CD4-positive, alpha-beta T cell treated with Interleukin-17A for 4 hours (primary cell): ENCODE measurements at regions not wholly inside any gene's neighbourhood (a gene's known extent, or its start where the extent isn't known, plus 50 kb on each side); places are given as distances from the start of the nearest gene placed in this dataset.

Experiments
- DNase-seq: peaks from one replicate; pipeline ENCODE4 v3.0.0-alpha.2; 2020; ENCODE audit warnings: mixed read lengths

DNA sequence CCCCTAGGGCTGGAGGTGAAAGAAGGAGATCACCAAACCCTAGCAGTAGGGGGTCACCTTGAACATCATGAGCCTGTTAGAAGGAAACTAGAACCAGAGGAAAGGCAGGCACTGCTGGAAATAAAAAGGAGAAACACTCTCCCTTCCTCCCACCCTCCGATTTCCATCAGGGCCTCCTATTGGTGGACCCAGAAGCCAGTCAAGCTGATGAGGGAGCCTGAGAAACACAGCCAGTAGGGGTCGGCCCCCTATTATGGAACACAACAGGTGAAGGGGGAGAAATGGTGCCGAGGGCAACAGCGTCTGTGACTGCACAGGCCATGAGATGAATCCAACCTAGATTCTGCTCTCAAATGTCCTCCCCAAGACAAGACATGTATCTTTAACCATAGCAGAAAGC is 156.1 kb upstream of the LRFN2 start:
- no peak for DNase-seq

DNA sequence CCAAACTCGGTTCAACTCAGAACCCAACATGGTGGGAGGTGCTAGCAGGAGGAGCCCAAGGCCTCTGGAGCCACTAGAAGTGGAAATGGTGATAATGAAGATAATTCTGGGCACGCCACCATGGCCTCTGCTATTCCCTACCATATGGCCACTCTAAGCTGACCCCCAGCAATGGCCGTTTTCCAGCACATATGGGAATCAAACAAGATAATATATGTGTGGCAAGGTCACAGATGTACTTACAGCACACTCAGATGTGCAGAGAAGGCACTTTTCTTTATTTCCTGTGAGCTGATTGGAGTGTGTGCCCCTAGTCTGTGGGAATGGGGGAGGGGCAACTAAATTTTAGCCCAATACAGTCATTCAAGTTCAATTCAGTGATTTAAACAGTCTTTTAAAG is 153.4 kb upstream of the LRFN2 start:
- DNase-seq: no peak

- DNase-seq: no peak
Observed at GRCh38 chr6:40738551-40739193, 151.5 kb upstream of the LRFN2 start.

DNA sequence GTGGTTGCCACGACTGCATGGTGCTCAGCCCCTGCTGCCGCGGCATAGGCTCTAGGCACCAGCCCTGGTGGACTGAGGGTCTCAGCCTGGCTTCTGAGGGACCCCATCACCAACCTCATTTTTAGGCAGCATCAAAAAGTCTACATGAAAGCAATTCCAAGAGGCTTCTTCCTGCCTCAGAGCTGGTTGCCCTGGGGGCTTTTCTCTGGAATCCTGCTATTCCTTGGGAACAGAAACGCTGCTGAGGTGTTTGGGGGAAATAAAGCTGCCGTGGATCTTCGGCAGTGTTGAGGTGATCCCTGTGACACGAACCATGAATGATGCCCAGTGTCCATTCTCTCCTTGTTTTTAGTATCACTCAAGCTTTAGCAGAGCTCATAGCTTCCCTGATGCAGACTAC is 148.4 kb upstream of the LRFN2 start:
- DNase-seq: no peak

DNA sequence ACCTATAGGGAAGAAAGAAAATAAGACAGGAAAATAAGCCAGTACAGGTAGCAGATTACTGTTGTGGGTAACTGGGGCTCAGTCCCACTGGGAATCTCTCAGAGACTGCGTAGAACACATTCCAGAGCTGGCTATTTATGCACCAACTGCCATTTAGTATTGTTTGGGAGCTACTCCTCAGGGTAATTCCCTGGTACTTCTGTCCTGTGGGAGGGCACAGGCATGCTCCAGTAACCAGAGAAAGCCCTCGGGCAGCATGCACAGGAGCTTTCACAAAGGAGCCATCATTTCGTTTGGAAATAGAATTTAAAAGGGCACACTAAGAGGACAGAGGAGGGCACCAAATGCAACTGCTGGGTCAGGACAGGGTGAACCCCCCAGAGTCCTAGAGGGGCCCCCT is 148.0 kb upstream of the LRFN2 start:
- DNase-seq: no peak

- DNase-seq: no peak
Observed at GRCh38 chr6:40734607-40735006, 147.4 kb upstream of the LRFN2 start.

DNA sequence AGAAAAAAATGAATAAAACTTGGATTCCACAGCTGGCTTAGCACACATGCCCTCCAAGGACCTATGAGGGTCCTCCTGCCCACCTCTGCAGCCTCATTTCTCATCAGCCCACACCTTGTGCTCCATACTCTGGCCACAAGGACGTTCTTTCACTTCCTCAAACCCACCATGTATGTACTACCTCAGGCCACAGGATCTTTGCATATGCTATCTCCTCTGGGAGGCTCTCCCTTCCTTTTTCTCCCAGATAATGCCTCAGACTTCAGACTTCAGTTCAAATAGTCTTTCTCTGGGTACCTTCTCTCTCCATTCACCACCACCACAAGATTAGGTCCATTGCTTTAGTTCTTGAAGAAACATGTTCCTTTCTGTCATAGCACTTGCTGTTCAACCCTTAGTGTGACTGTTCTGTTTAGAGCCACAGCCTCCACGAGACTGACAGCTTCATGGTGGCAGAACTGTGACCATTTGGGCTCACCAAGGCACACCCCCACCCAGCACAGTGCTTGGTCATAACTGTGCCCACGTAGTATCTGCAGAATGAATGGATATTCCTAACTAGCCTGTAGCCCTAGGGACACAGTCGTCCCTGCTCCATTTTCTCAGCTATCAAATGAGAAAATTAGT is 146.7 kb upstream of the LRFN2 start:
- DNase-seq: no peak

- no peak for DNase-seq
Observed at GRCh38 chr6:40733290-40733689, 146.1 kb upstream of the LRFN2 start.

- no peak for DNase-seq
Observed at GRCh38 chr6:40732878-40733277, 145.7 kb upstream of the LRFN2 start.

- DNase-seq: no peak
Observed at GRCh38 chr6:40728643-40729042, 141.5 kb upstream of the LRFN2 start.

DNA sequence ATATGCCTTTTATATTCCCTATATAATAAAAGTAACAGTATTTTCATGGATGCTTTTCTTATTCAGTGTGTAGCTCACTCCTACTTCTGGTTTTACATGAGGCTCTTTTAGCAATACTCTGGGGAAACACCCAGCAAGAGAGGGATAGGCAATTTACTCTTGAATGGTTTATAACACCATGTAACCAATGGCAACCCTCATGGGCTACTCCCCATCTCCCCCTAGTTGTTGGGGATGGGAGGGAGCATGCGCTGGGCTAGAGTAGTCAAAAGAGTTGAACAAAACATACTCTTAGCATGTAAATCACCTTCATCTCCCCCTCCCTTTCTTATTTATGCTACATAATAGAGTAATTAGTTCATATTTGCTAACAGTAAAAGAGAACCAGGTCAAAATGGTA is 140.1 kb upstream of the LRFN2 start:
- DNase-seq: no peak

DNA sequence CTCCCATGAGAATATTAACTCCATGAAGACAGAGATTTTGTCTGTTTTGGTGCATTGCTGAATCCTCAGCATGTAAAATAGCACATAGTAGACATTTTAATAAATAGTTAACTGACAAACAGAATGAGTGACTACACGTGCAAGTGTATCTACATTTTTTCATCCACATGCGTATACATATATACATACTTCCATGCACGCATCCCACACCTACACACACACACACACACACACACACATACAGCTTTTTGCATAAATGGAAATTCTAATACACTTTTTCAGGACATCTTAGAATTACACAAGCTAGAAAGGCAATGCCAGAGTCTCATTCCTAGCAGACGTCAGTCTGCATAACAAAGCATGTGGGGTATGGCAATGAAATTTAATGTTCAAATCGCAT is 139.7 kb upstream of the LRFN2 start:
- DNase-seq: no peak

GRCh38 chr6:40725390-40725789 is 138.2 kb upstream of the LRFN2 start:
- no peak for DNase-seq

DNA sequence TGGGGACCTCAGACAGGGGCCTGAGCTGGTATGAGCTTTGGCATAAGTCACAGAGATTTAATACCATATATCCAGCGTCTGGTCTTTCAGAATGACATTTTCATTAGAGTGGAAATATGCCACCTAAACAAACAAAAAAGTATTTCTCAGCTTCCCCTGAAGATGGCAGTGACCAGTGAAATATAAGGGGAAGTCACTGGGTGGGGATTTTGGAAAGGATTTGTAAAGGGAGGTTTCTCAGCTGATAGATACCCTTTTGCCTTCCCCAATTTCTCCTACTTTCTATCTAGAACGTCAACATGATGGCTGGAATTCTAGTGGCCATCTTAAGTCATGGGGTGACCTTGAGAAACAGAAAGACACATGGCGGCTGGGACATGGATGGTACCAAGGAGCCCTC is 137.7 kb upstream of the LRFN2 start:
- no peak for DNase-seq

DNA sequence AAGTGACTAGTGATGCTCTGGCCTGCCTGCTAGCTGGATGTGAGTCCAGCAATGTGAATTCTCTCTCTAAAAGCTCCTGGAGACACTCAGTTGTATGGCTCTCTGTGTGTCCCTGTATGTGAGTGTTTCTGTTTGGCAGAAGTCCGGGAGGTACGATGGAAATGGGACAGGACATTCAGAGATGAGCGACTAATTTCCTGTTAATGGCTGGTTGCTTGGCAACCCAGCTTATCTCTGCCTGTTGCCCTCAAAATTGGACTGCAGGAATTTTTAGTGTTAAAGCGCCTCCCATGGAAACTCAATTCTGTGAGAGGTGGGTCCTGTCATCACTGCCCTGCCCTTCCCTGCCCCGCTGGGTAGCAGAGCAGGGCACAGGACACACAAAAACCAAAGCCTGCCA is 136.8 kb upstream of the LRFN2 start:
- no peak for DNase-seq

GRCh38 chr6:40722553-40723258 is 135.5 kb upstream of the LRFN2 start:
- DNase-seq: no peak

DNA sequence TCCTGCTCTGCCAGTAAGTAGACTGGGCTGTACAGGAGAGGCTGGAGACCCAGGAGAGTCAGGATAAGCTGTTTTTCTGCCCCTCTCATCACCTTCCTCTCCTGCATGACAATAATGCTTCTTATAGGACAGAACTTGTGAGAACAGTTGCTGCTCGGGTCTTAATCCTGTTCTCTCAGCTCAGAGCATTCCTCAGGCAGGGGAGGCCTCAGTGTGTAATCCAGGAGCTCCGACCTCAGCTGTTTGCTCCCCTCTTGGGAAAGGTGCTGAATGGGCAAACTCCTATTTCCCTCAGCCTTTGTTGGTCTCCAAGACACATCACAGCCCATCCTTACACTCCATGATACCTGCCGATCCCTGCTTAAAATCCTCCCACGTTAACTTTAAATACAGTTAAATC is 134.9 kb upstream of the LRFN2 start:
- DNase-seq: no peak

GRCh38 chr6:40721271-40721952 is 134.2 kb upstream of the LRFN2 start:
- no peak for DNase-seq

DNA sequence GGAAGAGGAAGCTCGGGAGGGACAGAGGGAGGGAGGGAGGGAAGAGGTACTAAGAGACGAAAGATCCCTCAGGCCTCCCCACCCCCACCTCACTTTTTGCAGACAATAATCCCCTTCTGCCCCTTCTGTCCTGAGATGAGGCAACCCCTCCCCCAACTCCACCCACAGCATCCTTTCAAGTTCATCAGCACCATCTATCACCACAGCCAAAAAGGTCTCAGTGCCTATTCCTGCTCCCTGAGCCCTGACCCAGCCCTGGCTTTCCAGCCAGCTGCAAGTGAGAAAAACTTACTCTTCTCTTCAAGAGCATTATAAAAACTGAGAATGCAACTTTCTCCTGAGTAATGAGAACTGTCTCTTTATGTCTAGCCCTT is 133.2 kb upstream of the LRFN2 start:
- no peak for DNase-seq

DNA sequence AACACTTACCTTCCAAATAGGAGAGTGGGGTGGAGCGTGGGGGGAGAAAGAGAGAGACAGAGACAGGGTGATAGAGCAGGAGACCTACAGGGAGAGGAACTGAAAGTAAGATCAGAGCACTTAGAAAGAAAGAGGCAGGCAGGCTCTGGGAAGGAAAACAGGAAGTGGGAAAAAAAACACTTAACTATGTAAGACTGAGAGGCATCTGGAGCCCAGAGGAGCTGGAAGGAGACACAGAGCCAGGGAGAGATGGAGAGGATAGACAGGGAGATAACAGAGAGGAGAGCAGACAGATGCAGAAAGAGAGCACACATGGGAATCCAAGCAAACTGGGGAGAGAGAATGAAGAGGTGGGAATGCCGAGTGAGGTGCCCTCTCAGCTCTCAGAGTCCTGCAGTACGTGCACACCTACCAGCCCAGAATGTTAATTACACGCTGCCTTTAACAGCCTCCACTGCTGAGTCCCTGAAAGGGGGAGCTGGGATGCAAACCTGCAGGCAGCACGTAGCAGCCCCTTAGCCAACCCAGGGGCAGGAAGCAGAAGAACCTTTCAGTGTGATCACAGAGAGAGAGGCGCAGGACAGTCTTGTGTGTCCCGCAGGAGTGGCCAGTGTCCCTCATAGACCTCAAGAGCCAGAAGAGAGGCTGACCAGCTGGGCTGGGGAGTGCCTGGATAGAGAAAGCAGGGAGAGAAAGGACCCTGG is 132.7 kb upstream of the LRFN2 start:
- no peak for DNase-seq

DNA sequence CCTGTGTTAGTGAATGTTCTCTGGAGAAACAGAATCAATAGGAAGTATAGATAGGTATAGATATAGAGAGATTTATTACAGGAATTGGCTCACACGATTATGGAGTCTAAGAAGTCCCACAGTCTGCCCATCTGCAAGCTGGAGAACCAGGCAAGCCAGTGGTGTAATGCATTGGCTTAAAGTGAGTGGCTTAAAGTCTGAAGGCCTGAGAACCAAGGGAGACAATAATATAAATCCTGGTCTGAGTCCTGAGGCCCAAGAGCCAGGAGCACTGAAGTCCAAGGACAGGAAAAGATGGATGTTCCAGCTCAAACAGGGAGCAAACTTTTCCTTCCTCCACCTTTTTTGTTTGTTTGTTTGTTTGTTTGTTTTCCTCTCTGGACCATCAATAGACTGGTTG is 131.2 kb upstream of the LRFN2 start:
- DNase-seq: no peak

DNA sequence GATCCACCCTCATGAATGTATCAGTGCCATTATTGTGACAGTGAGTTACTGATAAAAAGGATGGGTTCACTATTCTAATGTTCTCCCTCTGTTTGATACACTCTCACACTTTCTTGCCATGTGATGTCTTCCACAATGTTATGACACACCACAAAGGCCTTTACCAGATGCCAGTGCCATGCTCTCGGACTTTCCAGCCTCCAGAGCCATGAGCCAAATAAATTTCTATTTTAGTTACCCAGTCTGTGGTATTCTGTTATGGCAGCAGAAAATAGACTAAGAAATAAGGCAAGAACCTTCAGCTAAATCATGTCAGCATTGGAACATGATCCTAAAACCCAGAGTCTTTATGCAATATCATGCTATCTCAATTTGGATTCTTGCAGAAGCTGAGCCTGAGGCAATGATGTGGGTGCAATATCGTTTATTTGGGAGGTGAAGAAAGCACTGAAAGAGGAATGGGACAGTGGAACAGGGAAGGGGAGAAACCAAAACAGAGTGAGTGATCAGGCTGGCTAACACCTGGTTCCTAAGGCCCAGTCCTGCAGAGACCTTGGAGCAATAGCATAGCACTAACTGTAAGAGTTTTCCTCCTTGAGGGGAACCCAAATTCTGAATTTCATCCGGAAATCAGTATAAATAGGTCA is 130.4 kb upstream of the LRFN2 start:
- DNase-seq: no peak
